ENCODE measurements at regions not wholly inside any gene's neighbourhood (a gene's known extent, or its start where the extent isn't known, plus 50 kb on each side); places are given as distances from the start of the nearest gene placed in this dataset.

- no peak for DNase-seq
Measured at GRCh38 chr6:44665683-44666082, 278.2 kb downstream of the CDC5L start.

- DNase-seq, result no peak
Measured at GRCh38 chr6:44666324-44666723, 278.8 kb downstream of the CDC5L start.

- no peak for DNase-seq
Measured at GRCh38 chr6:44667226-44667625, 279.7 kb downstream of the CDC5L start.

- no peak for DNase-seq
Measured at GRCh38 chr6:44667668-44668390, 280.3 kb downstream of the CDC5L start.

- DNase-seq, result no peak
Measured at GRCh38 chr6:44668391-44668930, 281.0 kb downstream of the CDC5L start.

- no peak for DNase-seq
Measured at GRCh38 chr6:44668976-44669934, 281.7 kb downstream of the CDC5L start.

- DNase-seq, result no peak
Measured at GRCh38 chr6:44670146-44670545, 282.6 kb downstream of the CDC5L start.

- DNase-seq, result no peak
Measured at GRCh38 chr6:44671333-44671732, 283.8 kb downstream of the CDC5L start.

- no peak for DNase-seq
Measured at GRCh38 chr6:44672086-44672485, 284.6 kb downstream of the CDC5L start.

- DNase-seq, result no peak
Measured at GRCh38 chr6:44672841-44673240, 285.3 kb downstream of the CDC5L start.

- DNase-seq, result no peak
Measured at GRCh38 chr6:44674226-44675155, 287.0 kb downstream of the CDC5L start.

GRCh38 chr6:44675449-44675848 lies 287.9 kb downstream of the CDC5L start:
- DNase-seq, result no peak

GRCh38 chr6:44676246-44676790 lies 288.8 kb downstream of the CDC5L start:
- DNase-seq, result no peak

- no peak for DNase-seq
Measured at GRCh38 chr6:44676826-44677433, 289.4 kb downstream of the CDC5L start.

- DNase-seq, result no peak
Measured at GRCh38 chr6:44678252-44678935, 290.9 kb downstream of the CDC5L start.

- no peak for DNase-seq
Measured at GRCh38 chr6:44679438-44680201, 292.1 kb downstream of the CDC5L start.

GRCh38 chr6:44680202-44680720 lies 292.8 kb downstream of the CDC5L start:
- no peak for DNase-seq

- no peak for DNase-seq
Measured at GRCh38 chr6:44681761-44682160, 294.3 kb downstream of the CDC5L start.

- DNase-seq, result no peak
Measured at GRCh38 chr6:44682280-44682679, 294.8 kb downstream of the CDC5L start.
